KBM-7 (cell line): ENCODE measurements at regions not wholly inside any gene's neighbourhood (a gene's known extent, or its start where the extent isn't known, plus 50 kb on each side); places are given as distances from the start of the nearest gene placed in this dataset.

Experiments used
- DNase-seq: peaks from one replicate; pipeline ENCODE4 v3.0.0-alpha.2; 2015
- in situ Hi-C: fragments of 300-500 bp; cut with MboI; formaldehyde crosslinking; loops from 2 replicates; pipeline ENCODE4 v1.14.3; 2020; ENCODE audit warnings: low sequenced_read_pairs, low pct_unique_long_range_greater_than_20kb, mixed read lengths

DNA sequence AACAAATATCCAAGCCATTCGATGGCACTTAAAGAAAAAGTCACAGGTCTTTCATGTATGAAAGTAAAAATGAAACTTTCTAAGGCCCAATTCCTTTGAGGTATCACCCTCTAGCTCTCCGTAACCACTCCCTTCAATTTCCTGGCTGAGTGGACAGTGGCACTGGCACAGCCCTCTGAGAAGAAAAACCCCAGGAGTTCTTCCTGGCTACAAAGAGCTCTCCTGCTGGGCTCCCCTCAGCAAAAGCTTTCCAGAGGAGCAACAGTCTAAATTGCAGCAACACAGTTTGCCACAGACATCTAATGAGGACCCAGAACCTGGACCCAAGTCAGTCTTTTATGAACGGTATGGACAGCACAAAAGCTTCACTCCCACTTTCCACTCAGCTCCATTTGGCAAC, 71.8 kb downstream of the FUNDC1 start:
- in situ Hi-C loops: no loop called here

DNA sequence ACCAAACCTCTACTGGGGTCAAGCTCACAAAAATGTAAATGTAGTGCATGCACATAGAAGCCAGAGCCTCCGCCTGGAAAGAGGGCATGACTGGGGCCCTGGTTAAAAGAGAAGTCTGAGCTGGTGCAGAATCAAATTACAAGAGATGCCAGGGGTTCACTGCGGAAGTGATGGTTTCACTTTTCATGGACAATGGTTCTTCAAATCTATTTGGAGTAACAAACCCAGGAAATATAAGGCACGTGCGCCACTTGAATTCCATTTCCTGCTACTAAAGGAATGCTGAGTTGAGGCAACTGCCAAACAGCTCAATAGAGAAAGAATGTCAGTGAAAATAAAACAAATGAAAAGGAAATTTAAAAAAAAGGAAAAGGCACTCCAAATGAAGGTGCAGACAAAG, 79.8 kb downstream of the FUNDC1 start:
- peak; percentile 78 for DNase-seq
- in situ Hi-C loops: no loop called here

More for the DNA sequence above, 71.8 kb downstream of the FUNDC1 start:
- DNase-seq: no peak

GRCh38 chrX:44459501-44459900, 83.2 kb downstream of the FUNDC1 start:
- in situ Hi-C loops: no loop called here
- no peak for DNase-seq

DNA sequence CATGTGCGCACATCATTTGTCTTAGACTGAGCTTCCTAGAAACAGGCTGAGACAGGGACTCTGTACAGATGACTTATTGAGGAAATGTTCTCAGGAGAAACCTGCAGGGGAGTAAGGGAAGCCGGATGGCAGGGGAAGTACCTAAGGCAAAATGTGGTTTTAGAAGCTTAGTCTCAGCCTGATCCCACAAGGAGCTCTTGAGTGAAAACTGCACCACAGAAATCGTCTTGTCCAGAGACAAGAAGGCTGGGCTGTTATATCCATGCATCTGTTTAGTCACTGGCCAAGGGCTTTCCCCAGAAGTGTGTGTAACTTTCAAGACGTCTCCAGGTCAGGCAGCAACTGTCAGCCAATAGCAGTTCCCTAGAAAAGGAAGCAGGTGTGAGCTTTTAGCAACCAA, 86.0 kb downstream of the FUNDC1 start:
- in situ Hi-C loops: no loop called here
- peak; percentile 40 for DNase-seq

DNA sequence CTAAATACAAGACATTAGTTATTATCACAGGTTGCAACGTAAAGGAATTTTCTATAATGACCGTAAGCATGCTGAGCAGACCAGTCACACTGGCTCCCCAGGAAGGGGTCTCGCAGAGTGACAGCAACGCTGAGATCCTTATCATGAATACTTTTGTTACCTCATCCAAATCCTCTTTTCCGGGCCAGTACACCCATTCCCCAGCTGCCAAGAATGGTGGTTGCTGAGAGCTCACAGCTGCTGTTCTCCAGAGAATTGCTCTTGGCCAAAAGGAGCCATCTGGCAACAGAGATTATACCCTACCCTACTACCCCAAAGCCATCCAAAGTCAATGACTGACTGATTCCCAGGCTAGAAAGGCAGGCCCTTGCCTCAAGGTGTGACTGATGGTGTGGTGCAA, 91.6 kb downstream of the FUNDC1 start:
- in situ Hi-C loops: no loop called here
- no peak for DNase-seq

GRCh38 chrX:44447214-44447613, 95.4 kb downstream of the FUNDC1 start:
- DNase-seq: no peak

DNA sequence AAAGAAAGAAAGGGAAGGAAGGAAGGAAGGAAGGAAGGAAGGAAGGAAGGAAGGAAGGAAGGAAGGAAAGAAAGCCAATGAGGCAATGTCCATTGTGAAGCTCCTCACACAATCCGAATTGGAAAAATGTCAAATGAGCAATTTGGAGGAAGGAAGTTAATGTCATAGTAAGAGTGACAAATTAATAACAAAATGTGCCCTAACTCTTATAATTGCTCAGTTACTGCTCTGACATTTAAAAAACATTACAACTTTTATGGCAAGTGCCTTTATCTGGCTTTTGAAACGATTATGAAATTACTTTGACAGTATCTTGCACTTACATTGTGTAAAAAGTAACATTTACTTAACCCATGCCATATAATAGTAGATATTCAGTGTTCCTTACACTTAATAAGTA, 96.5 kb upstream of the EFHC2 start:
- no peak for DNase-seq
- in situ Hi-C loops: no loop called here

More at GRCh38 chrX:44447214-44447613, 95.4 kb downstream of the FUNDC1 start:
- in situ Hi-C loops: no loop called here

GRCh38 chrX:44439242-44439794, 95.8 kb upstream of the EFHC2 start:
- in situ Hi-C loops: no loop called here
- no peak for DNase-seq

GRCh38 chrX:44435047-44435446, 91.6 kb upstream of the EFHC2 start:
- in situ Hi-C loops: no loop called here

GRCh38 chrX:44433556-44433955, 90.1 kb upstream of the EFHC2 start:
- no peak for DNase-seq
- in situ Hi-C loops: no loop called here

More at GRCh38 chrX:44435047-44435446, 91.6 kb upstream of the EFHC2 start:
- DNase-seq: no peak

- DNase-seq: no peak
- in situ Hi-C loops: no loop called here
Observed at GRCh38 chrX:44432641-44433040, 89.2 kb upstream of the EFHC2 start.

GRCh38 chrX:44431194-44431593, 87.7 kb upstream of the EFHC2 start:
- DNase-seq: no peak
- in situ Hi-C loops: no loop called here

DNA sequence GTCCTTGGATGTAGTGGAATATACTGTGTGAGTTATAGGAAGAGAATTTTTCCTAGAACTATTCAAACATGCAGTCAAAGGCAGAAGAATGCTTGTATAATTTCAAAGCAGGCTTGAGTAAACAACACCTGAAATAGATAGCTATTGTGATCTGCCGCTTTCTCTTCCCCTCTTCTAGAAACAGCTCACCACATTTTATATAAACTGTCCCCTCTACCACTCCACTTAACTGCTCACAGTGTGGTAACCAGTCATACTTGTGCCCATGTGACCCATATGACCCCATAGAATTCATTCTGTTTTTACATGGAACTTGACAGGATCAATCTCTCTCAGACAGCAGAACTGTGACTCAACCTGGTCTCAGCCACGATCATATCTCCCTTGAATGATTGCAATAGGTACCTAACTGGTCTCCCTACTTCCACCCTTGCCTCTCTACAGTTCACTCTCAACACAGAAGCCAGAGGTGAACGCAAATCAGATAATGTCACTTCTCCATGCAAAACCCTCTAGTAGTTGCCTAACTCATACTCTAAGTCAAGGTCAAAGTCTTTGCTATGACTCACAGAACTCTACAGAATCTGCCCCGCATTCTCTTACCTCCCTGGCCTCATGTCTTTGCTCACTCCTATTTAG, 85.6 kb upstream of the EFHC2 start:
- DNase-seq: no peak
- in situ Hi-C loops: no loop called here

- in situ Hi-C loops: no loop called here
- DNase-seq: no peak
Observed at GRCh38 chrX:44422631-44423030, 79.2 kb upstream of the EFHC2 start.

GRCh38 chrX:44415639-44416386, 72.3 kb upstream of the EFHC2 start:
- in situ Hi-C loops: no loop called here
- DNase-seq: no peak

DNA sequence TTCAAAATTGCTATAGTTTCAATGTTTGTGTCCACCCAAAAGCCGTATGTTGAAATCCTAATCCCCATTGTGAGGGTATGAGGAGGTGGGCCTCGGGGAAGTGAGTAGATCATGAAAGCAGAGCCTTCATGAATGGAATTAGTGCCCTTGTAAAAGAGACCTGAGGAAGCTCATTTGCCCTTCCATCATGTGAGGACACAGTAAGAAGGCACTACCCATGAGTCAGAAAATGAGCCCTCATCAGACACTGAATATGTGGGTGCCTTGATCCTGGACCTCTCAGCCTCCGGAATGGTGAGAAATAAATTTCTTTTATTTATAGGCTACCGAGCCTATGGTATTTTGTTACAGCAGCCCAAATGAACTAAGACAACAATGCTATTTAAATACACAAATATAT, 57.7 kb upstream of the EFHC2 start:
- in situ Hi-C loops: no loop called here
- no peak for DNase-seq

DNA sequence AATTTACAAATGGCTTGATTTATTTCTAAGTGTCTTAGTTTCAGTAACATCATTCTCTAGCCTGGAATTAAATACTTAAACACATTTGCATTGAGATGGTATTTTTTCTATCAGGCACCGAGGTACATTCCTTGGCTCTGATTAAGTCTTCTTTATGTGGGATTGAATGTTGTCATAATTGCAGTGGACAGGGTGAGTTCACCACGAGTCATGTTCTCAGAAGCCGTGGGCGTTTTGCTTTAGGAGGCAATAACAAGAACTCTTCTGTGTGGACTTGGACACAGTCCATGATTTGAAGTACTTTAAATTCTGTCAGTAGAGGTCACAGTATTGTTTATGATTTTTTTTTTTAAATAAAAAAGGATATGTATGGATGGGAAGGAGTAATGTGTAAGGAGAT, 57.1 kb upstream of the EFHC2 start:
- in situ Hi-C loops: no loop called here
- DNase-seq: no peak

GRCh38 chrX:44400161-44400560, 56.7 kb upstream of the EFHC2 start:
- in situ Hi-C loops: no loop called here
- DNase-seq: no peak
